MCF 10A (cell line): ENCODE measurements at regions not wholly inside any gene's neighbourhood (a gene's known extent, or its start where the extent isn't known, plus 50 kb on each side); places are given as distances from the start of the nearest gene placed in this dataset.

Source experiments
- BruUV-seq: library from RNA; stranded (reverse); fragments of 400-500 nt; replicated peaks from 2 replicates; lab custom pipeline; 2021; lab: Mats Ljungman, UMichigan
- CTCF ChIA-PET: fragments of 300-600 bp; sonication (Branson Sonifier 250); formaldehyde crosslinking; extraction: SDS; loops from one replicate; lab custom pipeline; 2021; ENCODE audit warnings: antibody characterized with exemption, inconsistent platforms; lab: Yijun Ruan, JAX
- POLR2A ChIA-PET: fragments of 300-600, 350-650 bp; sonication (Branson Sonifier 250); formaldehyde crosslinking; extraction: SDS; loops from one replicate; lab custom pipeline; 2020; ENCODE audit warnings: antibody characterized with exemption, inconsistent platforms; lab: Yijun Ruan, JAX
- DNase-seq: peaks from one replicate; pipeline ENCODE4 v3.0.0-alpha.2; 2018; ENCODE audit not compliant: unreplicated experiment
- H3K27ac Mint-ChIP-seq: one replicate; pipeline ENCODE4 v1.8.0; 2022; ENCODE audit warnings: mild to moderate bottlenecking, low read depth, mixed read lengths; ENCODE audit not compliant: unreplicated experiment
- H3K27me3 Mint-ChIP-seq: one replicate; pipeline ENCODE4 v1.8.0; 2022; ENCODE audit warnings: mixed read lengths; ENCODE audit not compliant: insufficient read depth, unreplicated experiment
- H3K36me3 Mint-ChIP-seq: one replicate; pipeline ENCODE4 v1.8.0; 2022; ENCODE audit warnings: mild to moderate bottlenecking, moderate library complexity, mixed read lengths; ENCODE audit not compliant: insufficient read depth, unreplicated experiment
- H3K4me1 Mint-ChIP-seq: one replicate; pipeline ENCODE4 v1.8.0; 2022; ENCODE audit warnings: mixed read lengths; ENCODE audit not compliant: insufficient read depth, unreplicated experiment
- H3K4me3 Mint-ChIP-seq: one replicate; pipeline ENCODE4 v1.8.0; 2022; ENCODE audit warnings: mild to moderate bottlenecking, moderate library complexity, mixed read lengths; ENCODE audit not compliant: unreplicated experiment
- H3K9me3 Mint-ChIP-seq: one replicate; pipeline ENCODE4 v1.8.0; 2022; ENCODE audit warnings: mixed read lengths; ENCODE audit not compliant: unreplicated experiment
- CTCF ChIP-seq: fragments of 200-600 bp; IDR thresholded peaks from one replicate; pipeline ENCODE4 v1.8.0; 2022; ENCODE audit warnings: antibody characterized with exemption, mild to moderate bottlenecking; ENCODE audit not compliant: unreplicated experiment
- intact Hi-C: fragments of 100-400 bp; cut with micrococcal nuclease; formaldehyde crosslinking; loops from 2 replicates; pipeline ENCODE4 v1.14.1; 2022

DNA sequence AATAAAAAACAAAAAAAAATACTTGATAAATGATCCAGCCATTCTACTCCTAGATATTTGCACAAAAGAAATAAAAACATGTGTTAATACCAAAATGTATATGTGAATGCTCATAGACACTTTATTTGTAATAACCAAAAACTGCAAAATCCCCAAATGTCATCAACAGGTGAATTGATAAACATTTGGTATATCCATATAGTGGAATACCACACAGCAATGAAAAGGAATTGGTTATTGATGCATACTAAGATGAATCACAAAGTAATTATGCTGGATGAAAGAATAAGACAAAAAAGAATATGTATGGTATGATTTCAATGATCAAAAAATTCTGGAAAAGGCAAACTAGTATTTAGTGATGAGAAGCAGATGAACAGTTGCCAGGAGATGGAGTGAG lies 124.7 kb upstream of the VASH1 start:
- H3K36me3 Mint-ChIP-seq: no peaks in the 10 kb centered on the region
- DNase-seq: no peak
- intact Hi-C loops: no loop called here
- ChIA-PET POLR2A (no interaction called here), CTCF (no interaction called here)
- H3K27ac Mint-ChIP-seq: no peak overlapping the region
- peaks cover 7% of the 10 kb centered on the region for H3K9me3 Mint-ChIP-seq
- TF ChIP-seq CTCF: no peak
- no peak overlapping the region for H3K4me3 Mint-ChIP-seq
- BruUV-seq: no TSS peak
- peaks cover 29% of the 10 kb centered on the region for H3K27me3 Mint-ChIP-seq
- H3K4me1 Mint-ChIP-seq: no peaks in the 10 kb centered on the region

GRCh38 chr14:76638841-76639240 lies 122.4 kb upstream of the VASH1 start:
- POLR2A ChIA-PET: no interaction called here
- CTCF ChIA-PET: interaction anchor here (0.5 to 2.7 kb wide), 7 partner anchors 9 to 588 kb away, joined by 3 to 13 read pairs (median 3); no protein-coding TSS in a partner anchor
- no TSS peak for BruUV-seq
- no peak overlapping the region for H3K27ac Mint-ChIP-seq
- no peak for DNase-seq
- TF ChIP-seq CTCF: no peak
- H3K36me3 Mint-ChIP-seq: no peaks in the 10 kb centered on the region
- H3K4me1 Mint-ChIP-seq: no peaks in the 10 kb centered on the region
- H3K4me3 Mint-ChIP-seq: no peak overlapping the region
- intact Hi-C loops: no loop called here
- H3K27me3 Mint-ChIP-seq: peaks cover 29% of the 10 kb centered on the region
- peaks cover 7% of the 10 kb centered on the region for H3K9me3 Mint-ChIP-seq

GRCh38 chr14:76639606-76640229 lies 121.5 kb upstream of the VASH1 start:
- Mint-ChIP-seq H3K4me3 (no peak overlapping the region), H3K27ac (no peak overlapping the region), H3K9me3 (peaks cover 7% of the 10 kb centered on the region), H3K27me3 (peaks cover 26% of the 10 kb centered on the region), H3K4me1 (no peaks in the 10 kb centered on the region), H3K36me3 (no peaks in the 10 kb centered on the region)
- no TSS peak for BruUV-seq
- TF ChIP-seq CTCF: no peak
- CTCF ChIA-PET: interaction anchor here (0.5 to 2.7 kb wide), 7 partner anchors 8 to 649 kb away, joined by 3 to 13 read pairs (median 3); no protein-coding TSS in a partner anchor
- POLR2A ChIA-PET: interaction anchor here (0.5 kb wide), 1 partner anchor 93 kb away, joined by 3 read pairs; no protein-coding TSS in a partner anchor
- DNase-seq: no peak
- intact Hi-C loops: loop anchor here (10.0 kb wide), 2 partner anchors 435 to 935 kb away; no protein-coding TSS in a partner anchor

- DNase-seq: no peak
- Mint-ChIP-seq H3K36me3 (no peaks in the 10 kb centered on the region), H3K4me3 (no peak overlapping the region), H3K27ac (no peak overlapping the region), H3K9me3 (peaks cover 7% of the 10 kb centered on the region), H3K27me3 (peaks cover 13% of the 10 kb centered on the region), H3K4me1 (no peaks in the 10 kb centered on the region)
- no TSS peak for BruUV-seq
- POLR2A ChIA-PET: no interaction called here
- TF ChIP-seq CTCF: no peak
- intact Hi-C loops: loop anchor here (10.0 kb wide), 2 partner anchors 436 to 936 kb away; no protein-coding TSS in a partner anchor
- CTCF ChIA-PET: interaction anchor here (0.6 to 2.7 kb wide), 4 partner anchors 252 to 590 kb away, joined by 3 to 13 read pairs (median 4); no protein-coding TSS in a partner anchor
Measured at GRCh38 chr14:76640923-76641395, 120.3 kb upstream of the VASH1 start.
